Keratinocyte (primary cell): ENCODE measurements at regions not wholly inside any gene's neighbourhood (a gene's known extent, or its start where the extent isn't known, plus 50 kb on each side); places are given as distances from the start of the nearest gene placed in this dataset.

Experiments
- DNase-seq: peaks from one replicate; pipeline ENCODE4 v3.0.0-alpha.2; 2011; ENCODE audit warnings: low read depth, missing footprints, low spot score
- FAIRE-seq: peaks from 2 replicates; lab custom pipeline; 2011; peaks lifted over from hg19 to GRCh38; lab: Jason Lieb, UNC
- H2AFZ ChIP-seq: 2 replicates; pipeline ENCODE4 v1.6.0; 2012; ENCODE audit warnings: low read length, control low read depth, inconsistent platforms; ENCODE audit not compliant: control insufficient read depth
- H3K27ac ChIP-seq: 2 replicates; pipeline ENCODE4 v1.5.1; 2011; ENCODE audit warnings: low read length; ENCODE audit not compliant: control insufficient read depth, insufficient read depth
- H3K27me3 ChIP-seq: 3 replicates; pipeline ENCODE4 v1.6.0; 2011; ENCODE audit warnings: low read length; ENCODE audit not compliant: control insufficient read depth, insufficient read depth; ENCODE audit errors: extremely low read depth
- H3K36me3 ChIP-seq, 2 experiments: 2 replicates in 1 of 2; 3 replicates in 1 of 2; pipeline ENCODE4 v1.5.1; 2011; ENCODE audit warnings: low read length in 2 of 2, mild to moderate bottlenecking in 1 of 2; ENCODE audit not compliant: control insufficient read depth in 2 of 2, insufficient read depth in 2 of 2; ENCODE audit errors: extremely low read depth in 1 of 2
- H3K4me1 ChIP-seq: 3 replicates; pipeline ENCODE4 v1.5.1; 2011; ENCODE audit warnings: low read length; ENCODE audit not compliant: control insufficient read depth, insufficient read depth; ENCODE audit errors: extremely low read depth
- H3K4me2 ChIP-seq: 3 replicates; pipeline ENCODE4 v1.6.0; 2011; ENCODE audit warnings: low read depth, low read length; ENCODE audit not compliant: control insufficient read depth, insufficient read depth; ENCODE audit errors: extremely low read depth
- H3K4me3 ChIP-seq, 3 experiments: fragments of 200-600 bp in 1 of 3; sonication (generic) in 1 of 3; 2 replicates in 2 of 3; 3 replicates in 1 of 3; pipeline ENCODE4 v1.5.1; 2011 to 2016; ENCODE audit warnings: low read length in 3 of 3, mild to moderate bottlenecking in 3 of 3, control low read depth in 2 of 3, inconsistent platforms in 1 of 3, low read depth in 1 of 3, mixed read lengths in 1 of 3, mixed run types in 1 of 3, moderate library complexity in 1 of 3; ENCODE audit not compliant: control insufficient read depth in 2 of 3, insufficient read depth in 2 of 3; ENCODE audit errors: extremely low read depth in 1 of 3
- H3K79me2 ChIP-seq: 2 replicates; pipeline ENCODE4 v1.6.0; 2012; ENCODE audit warnings: low read length; ENCODE audit not compliant: control insufficient read depth, insufficient read depth
- H3K9ac ChIP-seq: 3 replicates; pipeline ENCODE4 v1.6.0; 2011; ENCODE audit warnings: low read length; ENCODE audit not compliant: control insufficient read depth, insufficient read depth; ENCODE audit errors: extremely low read depth
- H3K9me1 ChIP-seq: 3 replicates; pipeline ENCODE4 v1.6.0; 2011; ENCODE audit warnings: low read length; ENCODE audit not compliant: control insufficient read depth, insufficient read depth; ENCODE audit errors: extremely low read depth
- H3K9me3 ChIP-seq: 2 replicates; pipeline ENCODE4 v1.5.1; 2012; ENCODE audit warnings: low read depth, low read length; ENCODE audit not compliant: control insufficient read depth
- H4K20me1 ChIP-seq: 3 replicates; pipeline ENCODE4 v1.6.0; 2011; ENCODE audit warnings: low read length; ENCODE audit not compliant: control insufficient read depth, insufficient read depth; ENCODE audit errors: extremely low read depth
- EZH2 ChIP-seq: IDR thresholded peaks from one replicate; pipeline ENCODE4 v1.6.1; 2012; ENCODE audit warnings: inconsistent platforms, mild to moderate bottlenecking, low read length, moderate library complexity
- dilution Hi-C: fragments of 300-500 bp; cut with MboI; formaldehyde crosslinking; loops from one replicate; pipeline ENCODE4 v1.7.0; 2020; ENCODE audit warnings: low sequenced_read_pairs; ENCODE audit not compliant: extremely low pct_ligation_motif_present
- TF ChIP-seq, protein P1 (sequence below), 3 experiments: IDR thresholded peaks in 1 of 3; conservative IDR thresholded peaks in 1 of 3; optimal IDR thresholded peaks in 1 of 3; 2 replicates in 2 of 3; 3 replicates in 1 of 3; pipeline versions ENCODE3 to v1.5.1; 2011; ENCODE audit warnings: low read length in 3 of 3, mild to moderate bottlenecking in 3 of 3, moderate library complexity in 2 of 3, control low read depth in 1 of 3, inconsistent platforms in 1 of 3; ENCODE audit not compliant: insufficient read depth in 2 of 3; ENCODE audit errors: extremely low read depth in 1 of 3

DNA sequence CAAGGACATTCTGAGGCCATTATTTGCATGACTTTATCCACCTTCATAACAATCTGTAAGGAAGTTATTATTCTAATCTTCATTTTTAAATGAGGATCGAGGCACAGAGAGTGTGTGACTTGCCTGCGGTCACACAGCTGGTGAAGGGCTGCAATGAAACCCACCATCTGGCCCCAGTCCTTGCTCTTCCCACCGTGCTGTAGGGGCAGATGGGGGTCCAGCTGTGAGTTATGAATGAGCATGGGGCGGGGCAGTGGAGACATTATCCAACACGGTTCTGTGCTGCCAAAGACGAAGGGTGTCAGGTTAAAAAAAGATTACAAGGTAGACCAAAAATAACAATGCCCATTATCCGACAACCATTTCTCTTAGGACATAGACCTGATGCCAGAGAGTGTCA lies 417.5 kb upstream of the MGMT start:
- Histone ChIP-seq H3K9me3 (no peaks in the 10 kb centered on the region), H3K9ac (no peak overlapping the region), H3K4me1 (no peaks in the 10 kb centered on the region), H3K36me3 (no peaks in the 10 kb centered on the region), H4K20me1 (no peaks in the 10 kb centered on the region), H3K27ac (no peak overlapping the region), H3K4me3 (no peak overlapping the region), H3K27me3 (no peaks in the 10 kb centered on the region), H2AFZ (no peak overlapping the region), H3K79me2 (no peaks in the 10 kb centered on the region), H3K4me2 (no peak overlapping the region), H3K9me1 (no peaks in the 10 kb centered on the region)
- no peak for TF ChIP-seq EZH2
- TF ChIP-seq, protein P1, sequence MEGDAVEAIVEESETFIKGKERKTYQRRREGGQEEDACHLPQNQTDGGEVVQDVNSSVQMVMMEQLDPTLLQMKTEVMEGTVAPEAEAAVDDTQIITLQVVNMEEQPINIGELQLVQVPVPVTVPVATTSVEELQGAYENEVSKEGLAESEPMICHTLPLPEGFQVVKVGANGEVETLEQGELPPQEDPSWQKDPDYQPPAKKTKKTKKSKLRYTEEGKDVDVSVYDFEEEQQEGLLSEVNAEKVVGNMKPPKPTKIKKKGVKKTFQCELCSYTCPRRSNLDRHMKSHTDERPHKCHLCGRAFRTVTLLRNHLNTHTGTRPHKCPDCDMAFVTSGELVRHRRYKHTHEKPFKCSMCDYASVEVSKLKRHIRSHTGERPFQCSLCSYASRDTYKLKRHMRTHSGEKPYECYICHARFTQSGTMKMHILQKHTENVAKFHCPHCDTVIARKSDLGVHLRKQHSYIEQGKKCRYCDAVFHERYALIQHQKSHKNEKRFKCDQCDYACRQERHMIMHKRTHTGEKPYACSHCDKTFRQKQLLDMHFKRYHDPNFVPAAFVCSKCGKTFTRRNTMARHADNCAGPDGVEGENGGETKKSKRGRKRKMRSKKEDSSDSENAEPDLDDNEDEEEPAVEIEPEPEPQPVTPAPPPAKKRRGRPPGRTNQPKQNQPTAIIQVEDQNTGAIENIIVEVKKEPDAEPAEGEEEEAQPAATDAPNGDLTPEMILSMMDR (optimal IDR thresholded peaks at IDR 0.05 in 1 of 3, IDR thresholded peaks at IDR 0.05 in 1 of 3, conservative IDR thresholded peaks at IDR 0.05 in 1 of 3; ENCODE audit: extremely low read depth in 1 of 3, insufficient read depth in 2 of 3, low read length in 3 of 3): no peak
- DNase-seq (no peak), FAIRE-seq (no peak)
- dilution Hi-C loops: no loop called here

DNA sequence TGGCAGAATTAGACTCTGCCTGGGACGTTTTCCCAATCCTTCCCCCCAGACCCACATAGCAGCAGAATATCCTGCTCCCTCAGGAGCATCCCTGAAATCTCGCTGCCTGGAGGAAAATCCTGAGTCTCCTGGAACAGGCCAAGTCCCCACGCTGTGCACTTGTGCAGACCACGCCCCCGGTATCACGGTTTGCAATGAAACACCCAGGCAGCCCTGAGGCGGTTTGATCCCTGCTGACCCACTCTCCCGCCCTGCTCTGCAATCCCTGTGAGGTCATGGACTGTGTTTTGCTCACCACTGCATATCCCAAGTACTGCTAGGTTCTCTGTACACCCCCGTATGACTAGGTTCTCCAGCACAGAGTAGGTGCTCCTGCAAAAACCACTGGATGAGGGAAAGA lies 411.8 kb upstream of the MGMT start:
- DNase-seq: no peak
- H3K36me3 ChIP-seq: no peaks in the 10 kb centered on the region
- H3K4me2 ChIP-seq: no peak overlapping the region
- no peaks in the 10 kb centered on the region for H4K20me1 ChIP-seq
- no peaks in the 10 kb centered on the region for H3K79me2 ChIP-seq
- H3K27ac ChIP-seq: no peak overlapping the region
- no peaks in the 10 kb centered on the region for H3K4me1 ChIP-seq
- dilution Hi-C loops: no loop called here
- no peaks in the 10 kb centered on the region for H3K9me1 ChIP-seq
- H2AFZ ChIP-seq: no peak overlapping the region
- no peak for FAIRE-seq
- peaks cover 5% of the 10 kb centered on the region for H3K9me3 ChIP-seq
- TF ChIP-seq, protein P1 (optimal IDR thresholded peaks at IDR 0.05 in 1 of 3, IDR thresholded peaks at IDR 0.05 in 1 of 3, conservative IDR thresholded peaks at IDR 0.05 in 1 of 3; ENCODE audit: extremely low read depth in 1 of 3, insufficient read depth in 2 of 3, low read length in 3 of 3): no peak
- no peak for TF ChIP-seq EZH2
- H3K9ac ChIP-seq: no peak overlapping the region
- H3K4me3 ChIP-seq: no peak overlapping the region
- no peaks in the 10 kb centered on the region for H3K27me3 ChIP-seq
